Neural cell (in vitro differentiated cells): ENCODE measurements at regions not wholly inside any gene's neighbourhood (a gene's known extent, or its start where the extent isn't known, plus 50 kb on each side); places are given as distances from the start of the nearest gene placed in this dataset.
"Not testable (repeated sequence)": the region's sequence is repeated elsewhere in the genome, so short reads cannot be mapped to it uniquely, and the experiment has no call there.

Experiments
- H2AFZ ChIP-seq: fragments of 200-600, 300-800 bp; sonication (generic), shearing (Covaris generic); 2 replicates; pipeline ENCODE4 v1.6.0; 2014; ENCODE audit warnings: low read depth, mild to moderate bottlenecking, antibody characterized with exemption, low read length, moderate library complexity
- H3F3A ChIP-seq: fragments of 200-600 bp; shearing (Covaris generic); 2 replicates; pipeline ENCODE4 v1.6.1; 2016; ENCODE audit warnings: mild to moderate bottlenecking, moderate library complexity, mixed read lengths, antibody characterized with exemption, low read length; ENCODE audit not compliant: insufficient read depth, poor library complexity, severe bottlenecking
- H3K27ac ChIP-seq: fragments of 200-600, 300-800 bp; sonication (generic), shearing (Covaris generic); 2 replicates; pipeline ENCODE4 v1.5.1; 2014; ENCODE audit warnings: mild to moderate bottlenecking, low read length, moderate library complexity
- H3K27me3 ChIP-seq: fragments of 300-800, 200-600 bp; sonication (generic), shearing (Covaris generic); 2 replicates; pipeline ENCODE4 v1.6.0; 2014; ENCODE audit warnings: mild to moderate bottlenecking, low read depth, low read length, moderate library complexity; ENCODE audit not compliant: insufficient read depth
- H3K36me3 ChIP-seq: fragments of 300-800, 200-600 bp; sonication (generic), shearing (Covaris generic); 2 replicates; pipeline ENCODE4 v1.5.1; 2014; ENCODE audit warnings: mild to moderate bottlenecking, antibody characterized with exemption, low read length, moderate library complexity; ENCODE audit not compliant: insufficient read depth
- H3K4me2 ChIP-seq: fragments of 300-800, 200-600 bp; sonication (generic), shearing (Covaris generic); 2 replicates; pipeline ENCODE4 v1.6.0; 2014; ENCODE audit warnings: mild to moderate bottlenecking, low read length
- H3K4me3 ChIP-seq: fragments of 300-800, 200-600 bp; sonication (generic), shearing (Covaris generic); 2 replicates; pipeline ENCODE4 v1.5.1; 2014; ENCODE audit warnings: mild to moderate bottlenecking, low read length, moderate library complexity
- H3K79me2 ChIP-seq: fragments of 200-600 bp; shearing (Covaris generic); replicated peaks from 2 replicates; pipeline ENCODE4 v1.6.0; 2014; ENCODE audit warnings: mild to moderate bottlenecking, low read length, moderate library complexity; ENCODE audit not compliant: insufficient read depth
- H3K9ac ChIP-seq: fragments of 300-800, 200-600 bp; sonication (generic), shearing (Covaris generic); 2 replicates; pipeline ENCODE4 v1.6.1; 2016; ENCODE audit warnings: mild to moderate bottlenecking, low read length, mixed read lengths
- H3K9me2 ChIP-seq: fragments of 200-600 bp; shearing (Covaris generic); 2 replicates; pipeline ENCODE4 v1.6.1; 2016; ENCODE audit warnings: mild to moderate bottlenecking, low read length, mixed read lengths; ENCODE audit not compliant: insufficient read depth
- H3K9me3 ChIP-seq: fragments of 200-600, 300-800 bp; sonication (generic), shearing (Covaris generic); 2 replicates; pipeline ENCODE4 v1.6.1; 2016; ENCODE audit warnings: mild to moderate bottlenecking, mixed run types, low read length, moderate library complexity, mixed read lengths
- H4K20me1 ChIP-seq: fragments of 200-600 bp; shearing (Covaris generic); 2 replicates; pipeline ENCODE4 v1.6.1; 2016; ENCODE audit warnings: mild to moderate bottlenecking, mixed run types; ENCODE audit not compliant: insufficient read depth
- CTCF ChIP-seq: fragments of 450-650 bp; IDR thresholded peaks from 2 replicates; pipeline ENCODE4 v1.5.1; 2014; ENCODE audit warnings: antibody characterized with exemption, mild to moderate bottlenecking, moderate library complexity; ENCODE audit not compliant: poor library complexity, severe bottlenecking
- EP300 ChIP-seq: fragments of 450-650 bp; conservative IDR thresholded peaks from 2 replicates; pipeline ENCODE4 v1.6.1; 2014; ENCODE audit warnings: antibody characterized with exemption, mild to moderate bottlenecking, moderate library complexity; ENCODE audit not compliant: poor library complexity, severe bottlenecking
- EZH2 ChIP-seq: fragments of 200-600, 300-800 bp; shearing (Covaris generic), sonication (generic); IDR thresholded peaks from 2 replicates; pipeline ENCODE4 v1.6.1; 2014; ENCODE audit warnings: antibody characterized with exemption, low read length, borderline replicate concordance, mild to moderate bottlenecking; ENCODE audit not compliant: insufficient read depth, poor library complexity, severe bottlenecking
- MXI1 ChIP-seq: fragments of 450-650 bp; conservative IDR thresholded peaks from 2 replicates; pipeline ENCODE4 v1.6.1; 2014; ENCODE audit warnings: antibody characterized with exemption, mild to moderate bottlenecking; ENCODE audit not compliant: poor library complexity, severe bottlenecking
- POLR2AphosphoS5 ChIP-seq: IDR thresholded peaks from 2 replicates; pipeline ENCODE4 v1.6.1; 2012
- RAD21 ChIP-seq: fragments of 450-650 bp; conservative IDR thresholded peaks from 2 replicates; pipeline ENCODE4 v1.6.1; 2014; ENCODE audit warnings: antibody characterized with exemption, mild to moderate bottlenecking, moderate library complexity
- REST ChIP-seq: IDR thresholded peaks from 2 replicates; pipeline ENCODE4 v1.6.1; 2012; ENCODE audit warnings: borderline replicate concordance
- SMC3 ChIP-seq: fragments of 450-650 bp; conservative IDR thresholded peaks from 2 replicates; pipeline ENCODE4 v1.6.1; 2014; ENCODE audit warnings: antibody characterized with exemption, mild to moderate bottlenecking, moderate library complexity; ENCODE audit not compliant: poor library complexity
- TAF1 ChIP-seq: IDR thresholded peaks from 2 replicates; pipeline ENCODE4 v1.6.1; 2012; ENCODE audit warnings: low read depth

- H3K9me2 ChIP-seq = no peaks in the 10 kb centered on the region
- no peaks in the 10 kb centered on the region for H3K36me3 ChIP-seq
- H3K79me2 ChIP-seq = no peaks in the 10 kb centered on the region
- H3K4me2 ChIP-seq = no peak overlapping the region
- H2AFZ ChIP-seq = no peak overlapping the region
- H3K27me3 ChIP-seq = no peaks in the 10 kb centered on the region
- no peaks in the 10 kb centered on the region for H3F3A ChIP-seq
- no peak overlapping the region for H3K9ac ChIP-seq
- H3K9me3 ChIP-seq = no peaks in the 10 kb centered on the region
- TF ChIP-seq POLR2AphosphoS5 (no peak), CTCF (no peak), REST (no peak), EP300 (no peak), TAF1 (no peak), RAD21 (no peak), SMC3 (no peak), MXI1 (no peak), EZH2 (no peak)
- H4K20me1 ChIP-seq = no peaks in the 10 kb centered on the region
- no peak overlapping the region for H3K27ac ChIP-seq
- no peak overlapping the region for H3K4me3 ChIP-seq
Observed at GRCh38 chr5:119757276-119757675, 127.9 kb downstream of the FAM170A start.

- H3K9me3 ChIP-seq, H3F3A ChIP-seq, H3K36me3 ChIP-seq, H4K20me1 ChIP-seq, H3K4me2 ChIP-seq, H3K9me2 ChIP-seq, H3K27me3 ChIP-seq, H3K79me2 ChIP-seq, H3K4me3 ChIP-seq, H2AFZ ChIP-seq, H3K27ac ChIP-seq, H3K9ac ChIP-seq: not testable (repeated sequence)
Observed at GRCh38 chr5:119769695-119770693, 140.6 kb downstream of the FAM170A start.

- H3K4me3 ChIP-seq, H3K27ac ChIP-seq, H3K27me3 ChIP-seq, H3K79me2 ChIP-seq, H3K9me2 ChIP-seq, H3K9ac ChIP-seq, H3K36me3 ChIP-seq, H4K20me1 ChIP-seq, H2AFZ ChIP-seq, H3K4me2 ChIP-seq, H3F3A ChIP-seq, H3K9me3 ChIP-seq: not testable (repeated sequence)
Observed at GRCh38 chr5:119780145-119780544, 150.8 kb downstream of the FAM170A start.
